ENCODE measurements at regions not wholly inside any gene's neighbourhood (a gene's known extent, or its start where the extent isn't known, plus 50 kb on each side); places are given as distances from the start of the nearest gene placed in this dataset.

GRCh38 chr18:22545066-22545760, 127.5 kb upstream of the CTAGE1 start:
- DNase-seq = no peak

DNA sequence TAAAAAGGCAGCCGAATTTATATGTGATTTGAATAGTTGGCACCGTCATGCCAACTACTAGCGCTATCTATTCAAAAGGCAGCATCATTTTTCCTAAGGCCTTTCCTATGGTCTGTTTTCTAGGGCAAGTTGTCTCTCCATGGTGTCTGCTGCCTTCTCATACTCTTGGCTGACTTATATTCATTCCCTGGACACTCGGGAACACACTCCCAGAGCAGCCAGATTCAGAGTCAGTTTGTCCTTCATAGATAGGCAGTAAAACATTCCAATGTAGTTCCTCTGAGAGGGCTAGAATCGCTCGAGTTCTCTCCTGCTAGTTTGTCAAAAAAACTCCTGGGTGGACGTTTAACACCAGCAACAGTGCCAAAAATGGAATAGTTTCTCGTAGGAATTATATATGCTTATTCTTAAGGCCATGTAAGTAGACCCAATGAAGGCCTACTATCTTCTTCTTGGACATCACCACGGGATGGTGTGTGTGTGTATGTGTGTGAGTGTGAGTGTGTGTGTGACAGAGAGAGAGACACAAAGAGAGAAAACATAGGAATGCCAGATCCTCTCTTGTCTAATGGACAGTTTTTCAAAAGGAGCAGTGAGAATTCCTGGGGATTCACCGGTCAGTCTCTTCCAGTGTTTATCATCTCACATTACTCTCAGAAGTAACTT, 129.3 kb upstream of the CTAGE1 start:
- no peak for DNase-seq

DNA sequence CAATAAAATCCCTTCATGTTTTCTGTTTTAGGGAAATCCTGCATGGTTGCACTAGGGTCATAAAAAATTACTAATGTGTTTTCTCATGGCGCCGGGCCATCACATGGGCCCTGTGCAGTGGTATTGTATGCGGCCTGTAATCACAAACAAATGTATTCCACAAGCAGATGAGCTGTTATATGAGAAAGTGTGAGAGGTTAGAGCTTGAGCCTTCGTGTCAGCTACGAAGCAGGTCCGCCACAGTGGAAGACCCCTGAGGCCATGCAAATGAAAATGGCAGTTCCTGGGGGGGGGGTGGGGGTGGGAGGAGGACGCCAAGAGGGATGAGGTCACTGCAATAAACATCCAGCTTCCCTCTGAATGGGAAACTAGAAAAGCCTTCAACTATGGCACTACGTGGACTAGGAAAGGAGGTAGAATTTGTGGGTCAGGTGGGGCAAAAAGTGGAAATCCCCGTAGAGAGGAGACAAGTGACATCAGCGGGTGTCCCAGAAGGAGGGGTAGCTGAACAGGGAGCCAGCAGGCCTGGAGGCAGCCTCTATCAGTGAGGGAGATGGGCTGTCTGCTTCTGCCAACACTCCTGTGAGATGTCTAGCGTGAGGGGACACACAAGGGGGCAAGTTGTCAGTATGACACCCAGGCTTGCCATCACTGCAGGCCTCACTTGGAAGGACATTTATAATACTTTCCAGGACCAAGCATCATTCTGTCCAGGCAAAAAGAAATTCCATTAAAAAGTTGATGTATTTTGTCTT, 130.3 kb upstream of the CTAGE1 start:
- DNase-seq = no peak

DNA sequence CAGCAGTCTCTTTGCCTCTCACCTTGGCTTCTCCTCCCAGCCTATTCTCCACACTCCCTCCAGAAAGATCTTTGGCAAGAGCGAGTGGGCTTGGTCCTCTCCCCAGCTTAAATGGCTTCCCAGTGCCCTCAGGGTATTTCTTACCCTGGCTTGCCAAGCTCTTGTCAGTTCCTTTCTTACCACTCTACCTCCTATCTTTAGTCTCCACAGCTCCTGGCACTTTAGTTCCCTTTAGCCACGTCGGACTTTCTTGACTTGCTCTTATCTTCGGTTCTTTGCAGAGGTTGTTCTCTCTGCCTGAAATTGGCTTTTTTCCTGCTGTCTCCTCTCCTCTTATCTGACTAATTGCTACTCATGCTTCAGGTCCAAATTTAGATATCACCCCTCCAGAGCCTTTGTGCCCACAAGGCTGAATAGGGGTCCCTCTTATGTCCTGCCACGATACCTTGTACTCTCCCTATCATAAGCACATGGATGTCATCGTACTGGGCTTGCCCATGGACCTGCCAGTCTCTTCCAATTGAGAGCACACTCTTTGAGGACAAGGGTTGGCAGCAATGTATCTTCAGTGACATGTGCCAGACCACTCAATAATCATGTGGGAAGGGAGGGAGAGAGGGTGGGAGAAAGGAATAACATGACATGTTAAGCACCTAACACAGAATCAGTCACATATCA, 131.7 kb upstream of the CTAGE1 start:
- DNase-seq = no peak

- no peak for DNase-seq
Observed at GRCh38 chr18:22550366-22550765, 132.7 kb upstream of the CTAGE1 start.

DNA sequence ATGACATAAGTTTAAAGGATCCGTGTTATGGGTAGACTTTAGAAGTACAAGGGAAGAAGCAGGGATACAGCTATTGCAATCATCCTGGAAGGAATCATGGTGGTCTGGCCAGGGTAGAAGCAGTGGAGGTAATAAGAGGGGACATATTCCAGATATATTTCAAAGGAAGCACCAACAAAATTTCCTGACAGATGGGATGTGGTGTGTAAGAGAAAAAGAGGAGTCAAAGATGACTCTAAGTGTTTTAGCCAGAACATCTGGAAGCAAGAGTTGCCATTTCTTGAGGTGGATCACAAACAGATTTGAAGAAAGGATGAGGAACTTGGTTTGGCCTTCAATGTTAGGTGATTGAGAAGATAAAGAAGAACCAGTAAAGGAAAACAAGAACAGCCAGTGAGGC, 133.1 kb upstream of the CTAGE1 start:
- DNase-seq = no peak

DNA sequence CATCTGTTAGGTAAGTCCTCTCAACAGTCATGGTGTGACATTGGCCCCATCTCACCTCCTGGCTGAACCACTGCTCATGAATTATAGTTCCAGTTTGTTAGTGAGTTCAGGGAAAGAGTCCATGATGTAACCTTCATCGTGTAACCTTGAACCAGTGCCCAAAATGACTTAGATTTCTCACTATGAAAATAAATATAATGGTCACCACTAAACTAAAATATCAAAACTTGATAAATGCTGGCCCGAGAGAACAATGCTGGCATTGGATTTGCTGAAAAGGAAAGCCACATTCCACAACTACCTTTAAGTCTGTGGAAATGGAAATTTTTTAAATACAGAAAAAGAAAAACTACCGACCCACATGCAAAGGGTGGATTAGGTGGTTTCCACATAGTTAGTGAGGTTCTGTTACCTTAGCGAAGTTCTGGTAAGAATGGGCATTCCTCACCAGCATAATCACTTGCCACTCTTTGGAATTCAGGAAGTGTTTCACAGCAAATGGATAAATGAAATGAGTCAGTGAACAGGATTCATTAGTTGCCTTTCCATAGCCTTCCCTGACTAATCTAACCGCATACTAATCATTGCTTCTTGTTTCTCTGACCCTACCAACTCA, 133.9 kb upstream of the CTAGE1 start:
- DNase-seq = no peak

DNA sequence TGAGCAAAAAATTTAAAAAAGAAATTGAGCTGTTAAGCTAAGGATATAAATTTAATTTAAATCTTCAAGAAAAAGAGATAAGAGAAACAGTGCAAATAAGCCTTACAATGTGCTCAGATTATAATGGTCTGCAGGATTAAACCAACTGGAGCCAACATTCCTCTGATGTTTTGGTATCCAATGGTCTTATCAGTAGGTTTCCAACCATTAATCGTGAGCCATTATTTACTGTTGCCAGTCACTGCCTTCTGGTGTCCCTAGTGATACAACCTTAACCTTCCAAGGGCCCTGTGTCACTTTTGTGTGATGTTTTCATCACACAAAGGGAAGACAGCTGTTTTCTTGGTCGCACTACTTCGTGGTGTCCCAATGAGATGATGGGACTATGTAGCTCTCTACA, 134.5 kb upstream of the CTAGE1 start:
- no peak for DNase-seq

DNA sequence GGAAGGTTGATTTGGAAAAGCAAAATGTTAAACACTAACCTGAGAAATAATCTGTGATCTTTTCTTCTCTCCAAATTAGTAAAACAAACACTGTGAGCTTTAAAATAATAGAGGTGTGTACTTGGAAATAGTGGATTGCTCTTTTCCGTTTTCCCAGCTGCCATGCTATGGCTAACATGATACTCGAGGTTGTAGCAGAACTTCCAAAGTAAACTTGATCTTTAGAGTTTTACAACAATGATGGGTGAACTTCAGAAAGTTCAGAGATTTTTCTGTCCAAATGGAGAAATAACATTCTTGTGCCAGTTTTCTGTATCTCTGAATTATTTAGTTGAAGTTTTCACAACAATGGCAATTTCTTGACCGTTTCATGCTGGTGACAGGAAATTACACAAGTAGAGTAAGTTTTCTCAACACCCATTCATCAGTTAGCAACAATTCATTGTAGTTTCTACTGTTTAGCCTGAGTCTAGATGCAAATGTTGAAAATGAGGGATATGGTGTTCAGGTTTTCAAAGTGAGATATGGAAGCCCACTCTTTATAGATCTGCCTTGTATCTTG, 135.3 kb upstream of the CTAGE1 start:
- no peak for DNase-seq

DNA sequence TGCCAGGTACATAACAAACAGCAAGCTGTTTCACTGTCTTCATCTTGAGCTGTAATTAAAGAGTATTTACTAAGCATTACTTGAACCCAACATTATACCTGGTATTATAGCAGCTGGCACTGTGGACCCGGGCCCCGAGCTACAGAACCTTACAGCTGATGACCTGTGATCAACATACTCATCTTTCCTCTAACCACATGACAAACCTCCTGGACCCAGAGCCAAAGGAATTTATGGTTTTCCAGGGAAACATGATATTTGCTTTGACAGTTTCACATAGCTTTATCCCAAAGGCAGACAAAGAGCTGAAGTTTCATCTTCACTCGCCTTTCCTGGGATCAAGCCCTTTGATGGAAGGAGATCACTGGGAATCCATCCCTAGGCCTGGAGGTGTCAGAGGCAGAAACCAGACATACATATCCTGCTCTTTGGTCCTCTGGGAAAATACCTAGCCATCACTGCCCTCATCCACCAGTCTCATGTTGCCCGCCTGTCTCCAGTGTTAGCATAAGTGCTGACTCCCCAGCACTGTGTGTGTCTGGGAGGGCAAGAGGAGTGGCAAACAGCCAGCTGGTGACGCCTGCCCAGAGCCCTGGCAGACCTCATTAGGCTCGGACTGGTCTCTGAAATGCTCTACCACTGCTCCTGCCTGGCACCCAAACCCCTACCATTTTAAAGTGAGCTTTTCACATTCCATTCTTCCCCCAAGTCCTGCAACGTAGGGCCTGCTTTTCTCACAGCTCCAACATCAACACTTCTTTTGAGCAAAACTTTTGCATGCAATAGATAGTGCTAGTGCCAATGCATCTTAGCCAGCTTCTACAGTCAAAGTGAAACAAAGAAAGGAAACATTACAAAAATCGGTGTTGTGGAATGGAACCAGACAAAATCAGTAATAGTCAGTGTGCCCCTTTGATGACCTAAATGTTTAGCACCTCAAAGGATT, 138.8 kb upstream of the CTAGE1 start:
- no peak for DNase-seq

DNA sequence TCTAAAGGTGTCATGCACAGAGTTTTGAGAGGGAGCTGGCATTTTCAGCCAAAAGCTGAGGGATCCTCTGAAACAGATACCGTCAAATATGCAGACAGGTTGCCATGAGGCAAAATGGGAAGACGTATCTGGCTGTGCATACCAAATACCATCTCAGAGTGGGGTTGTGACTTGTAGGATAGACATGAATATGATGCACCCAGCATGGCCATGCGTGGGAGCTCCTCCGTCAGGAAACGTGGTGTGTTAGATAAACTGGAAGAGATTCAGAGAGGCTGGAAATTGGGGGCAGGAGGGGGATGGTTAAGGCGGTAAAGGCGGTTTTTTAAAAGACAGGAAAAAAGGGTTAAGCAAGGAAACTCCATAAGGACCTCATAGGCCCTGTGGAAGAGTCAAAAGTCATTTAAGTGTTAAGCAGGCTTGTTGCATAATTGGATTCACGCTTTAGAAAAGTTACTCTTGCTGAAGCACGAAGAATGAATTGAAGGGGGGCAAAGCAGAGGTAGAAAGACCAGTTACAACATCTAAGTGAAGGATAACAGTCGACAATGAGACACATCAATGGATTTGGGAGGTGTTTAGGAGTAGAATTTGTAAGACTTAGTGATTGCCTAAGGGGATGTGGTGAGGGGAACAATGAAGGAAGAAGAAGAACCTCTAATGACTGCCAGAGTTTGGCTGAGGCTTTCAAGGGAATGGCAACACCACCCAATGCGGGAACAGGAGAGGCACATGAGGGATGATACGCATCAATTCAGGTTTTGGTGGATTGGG, 139.6 kb upstream of the CTAGE1 start:
- no peak for DNase-seq

DNA sequence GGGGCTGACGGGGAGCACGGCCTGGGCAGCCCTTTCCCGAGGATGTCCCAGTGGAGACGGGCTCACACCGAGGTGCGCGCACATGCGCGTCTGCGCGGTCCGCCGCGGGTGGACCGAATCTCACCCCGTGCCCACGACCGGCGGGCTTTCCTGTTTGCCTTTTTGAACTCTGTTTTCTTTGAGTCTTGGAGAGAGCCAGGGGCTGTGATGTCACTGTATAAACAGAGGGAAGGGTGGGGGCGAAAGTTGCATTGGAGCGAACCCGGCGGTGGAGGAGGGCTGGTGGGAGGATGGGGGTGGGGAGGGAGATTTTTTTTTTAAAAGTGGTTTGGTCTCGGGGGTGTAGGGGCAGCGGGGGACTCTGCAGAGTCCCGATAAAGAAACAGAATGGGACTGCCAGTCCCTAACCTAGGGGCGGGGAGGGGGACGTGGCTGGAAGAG, 141.2 kb upstream of the CTAGE1 start:
- no peak for DNase-seq

DNA sequence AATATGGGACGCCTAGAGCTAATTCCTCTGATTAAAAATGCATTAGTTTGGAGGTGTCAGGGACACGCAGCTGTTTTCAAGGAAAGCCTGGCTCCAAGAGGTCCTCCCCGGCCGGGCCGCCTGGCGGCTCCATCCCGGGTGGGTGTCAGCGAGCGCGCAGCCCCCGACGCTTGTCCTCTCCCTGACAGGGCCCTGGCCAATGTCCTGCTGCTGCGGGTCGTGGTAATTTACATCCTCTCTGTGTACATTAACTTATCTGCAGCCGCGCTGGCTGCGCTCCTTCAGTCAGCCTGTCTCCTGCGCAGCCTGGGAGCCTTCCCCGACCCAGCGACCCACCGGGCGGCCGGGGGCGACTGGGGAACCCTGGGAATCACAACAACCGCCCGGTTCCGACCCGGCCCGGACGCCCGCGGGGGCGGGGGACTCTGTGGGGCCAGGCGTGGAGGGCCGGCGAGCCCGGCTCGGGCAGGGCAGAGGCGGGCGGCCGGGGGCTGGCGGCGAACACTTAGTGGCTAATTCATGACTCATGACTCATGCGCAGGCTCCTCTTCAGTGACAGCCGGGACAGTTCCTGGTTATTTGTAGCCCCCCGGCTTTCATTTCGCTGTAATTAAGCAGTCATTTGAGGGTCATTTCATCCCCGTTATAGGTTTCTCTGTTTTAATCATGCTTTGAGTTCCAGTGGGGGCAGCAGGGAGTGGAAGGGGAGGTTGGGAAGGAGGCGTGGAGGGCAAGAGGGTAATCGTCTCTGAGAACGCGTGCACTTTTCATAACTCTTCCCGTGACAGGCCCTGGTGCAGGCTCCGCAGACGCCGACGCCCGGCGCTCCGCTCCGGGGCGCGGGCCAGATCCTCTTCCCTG, 141.9 kb upstream of the CTAGE1 start:
- DNase-seq = no peak

DNA sequence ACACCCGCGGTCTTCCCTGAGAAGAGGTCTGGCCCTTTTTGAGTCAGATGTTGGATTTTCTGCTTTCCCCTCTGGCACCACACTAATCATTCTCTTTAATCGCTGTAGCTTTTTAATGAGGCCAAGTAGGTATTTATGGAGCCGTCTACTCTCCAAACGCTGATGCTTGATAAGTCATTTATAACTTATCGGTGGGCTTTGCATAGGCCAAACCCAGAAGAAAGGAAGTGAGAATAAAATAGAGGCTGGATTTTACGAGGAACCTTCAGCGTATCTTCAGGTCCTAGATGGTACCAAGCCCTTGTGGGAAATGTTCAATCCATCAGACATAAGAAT, 142.5 kb upstream of the CTAGE1 start:
- no peak for DNase-seq

DNA sequence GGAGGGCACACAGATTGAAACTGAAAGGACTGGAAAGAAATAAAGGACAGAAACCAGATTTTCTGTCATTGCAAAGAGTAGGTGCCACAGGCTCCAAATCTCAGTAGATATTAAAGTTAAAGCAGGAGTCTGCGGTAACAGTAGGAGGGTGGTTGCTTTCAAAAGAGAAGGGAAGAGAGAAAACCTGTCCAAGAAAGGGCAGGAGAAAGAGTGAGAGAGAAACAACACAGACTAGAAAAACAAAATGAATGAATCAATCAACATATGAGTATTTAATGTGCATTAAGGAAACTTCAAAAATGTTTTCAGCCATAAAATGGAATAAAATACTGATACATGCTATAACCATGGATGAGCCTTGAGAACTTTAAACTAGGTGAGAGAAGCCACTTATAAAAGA, 143.1 kb upstream of the CTAGE1 start:
- no peak for DNase-seq

DNA sequence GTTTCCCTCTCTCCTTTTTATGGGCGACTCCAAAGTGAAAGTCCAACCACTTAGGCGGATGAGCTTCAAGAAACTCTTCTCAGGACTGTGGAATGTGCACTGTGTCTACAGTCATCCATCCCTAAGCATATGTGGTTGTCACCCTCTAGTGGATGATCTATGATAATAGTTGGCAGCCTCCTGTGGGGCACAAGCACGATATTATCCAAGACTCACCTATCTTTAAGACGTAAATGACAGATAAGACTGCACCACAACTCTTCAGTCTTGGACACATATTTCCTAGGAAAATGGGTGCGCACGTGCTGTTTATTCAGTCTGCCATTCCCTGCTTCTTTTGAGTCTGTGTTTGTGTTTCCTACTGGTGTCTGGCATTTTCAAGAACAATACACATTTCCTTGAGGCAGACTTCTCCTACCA, 145.5 kb upstream of the CTAGE1 start:
- DNase-seq = no peak

DNA sequence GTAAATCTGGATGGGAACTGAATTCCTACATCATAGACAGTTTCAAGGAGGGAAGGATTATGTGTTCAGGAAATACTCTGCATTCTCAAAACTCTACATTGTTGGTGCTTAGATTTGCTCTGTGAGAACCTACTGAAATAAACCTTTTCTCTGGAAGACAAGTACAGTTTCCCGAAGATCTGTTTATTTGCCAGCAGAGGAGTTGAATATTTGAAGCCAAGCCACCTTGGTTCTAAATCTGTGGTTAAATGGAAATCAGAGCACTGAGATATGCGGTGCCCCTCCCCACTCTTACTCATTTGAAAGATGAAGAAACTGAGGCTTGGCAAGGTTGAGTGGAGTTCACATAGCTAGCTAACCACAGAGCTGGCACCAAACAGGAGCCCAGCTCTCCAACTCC, 146.3 kb upstream of the CTAGE1 start:
- no peak for DNase-seq

GRCh38 chr18:22566703-22567420, 149.1 kb upstream of the CTAGE1 start:
- no peak for DNase-seq

DNA sequence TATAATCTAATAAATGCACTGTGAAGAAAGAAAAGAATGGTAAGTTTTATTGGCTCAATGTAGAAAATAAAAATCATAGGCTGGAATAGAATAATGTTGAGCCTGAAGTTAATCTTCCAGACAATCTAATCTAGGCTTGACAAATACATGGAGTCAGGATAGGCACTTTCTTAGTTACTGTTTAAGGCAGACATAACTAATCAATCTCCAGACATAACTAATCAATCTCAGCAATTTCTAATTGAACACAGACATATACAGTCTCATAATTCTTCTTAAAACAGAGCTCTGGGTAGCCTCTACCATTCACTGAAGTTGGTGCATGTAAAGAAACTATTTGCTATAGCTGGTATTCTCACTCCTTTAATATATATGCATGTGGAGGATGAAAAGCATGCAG, 150.1 kb upstream of the CTAGE1 start:
- no peak for DNase-seq

All from DMS 273 treated with DMSO at 0.1 percent for 48 hours (cell line).